ENCODE measurements at regions not wholly inside any gene's neighbourhood (a gene's known extent, or its start where the extent isn't known, plus 50 kb on each side); places are given as distances from the start of the nearest gene placed in this dataset.

GRCh38 chr2:128772671-128773070 is 454.0 kb upstream of the HS6ST1 start:
- TF ChIP-seq CTCF (conservative IDR thresholded peaks at IDR 0.05 in 1 of 2, IDR thresholded peaks at IDR 0.05 in 1 of 2; ENCODE audit: low read depth in 1 of 2, low read length in 2 of 2) (no peak), EZH2 (IDR thresholded peaks at IDR 0.05; ENCODE audit: low read length, missing control alignments) (no peak)
